Endodermal cell (in vitro differentiated cells): ENCODE measurements at regions not wholly inside any gene's neighbourhood (a gene's known extent, or its start where the extent isn't known, plus 50 kb on each side); places are given as distances from the start of the nearest gene placed in this dataset.
"Not testable (repeated sequence)": the region's sequence is repeated elsewhere in the genome, so short reads cannot be mapped to it uniquely, and the experiment has no call there.

Experiments
- DNase-seq: peaks from one replicate; pipeline ENCODE4 v3.0.0-alpha.2; 2017
- H3K27ac ChIP-seq: 2 replicates; pipeline ENCODE4 v1.5.1; 2013; ENCODE audit warnings: mild to moderate bottlenecking, low read depth, low read length, moderate library complexity
- H3K27me3 ChIP-seq: 2 replicates; pipeline ENCODE4 v1.6.1; 2013; ENCODE audit warnings: mild to moderate bottlenecking, low read length, moderate library complexity; ENCODE audit not compliant: insufficient read depth, control insufficient read depth, poor library complexity, severe bottlenecking
- H3K36me3 ChIP-seq: 2 replicates; pipeline ENCODE4 v1.7.0; 2013; ENCODE audit warnings: mild to moderate bottlenecking, low read length, moderate library complexity; ENCODE audit not compliant: control insufficient read depth, insufficient read depth
- H3K4me1 ChIP-seq: one replicate; pipeline ENCODE4 v1.7.0; 2013; ENCODE audit warnings: low read length; ENCODE audit not compliant: control insufficient read depth, insufficient read depth
- H3K4me3 ChIP-seq: 2 replicates; pipeline ENCODE4 v1.5.1; 2013; ENCODE audit warnings: mild to moderate bottlenecking, low read length, moderate library complexity
- H3K9ac ChIP-seq: 2 replicates; pipeline ENCODE4 v1.6.1; 2013; ENCODE audit warnings: mild to moderate bottlenecking, low read length, moderate library complexity; ENCODE audit not compliant: poor library complexity, severe bottlenecking; ENCODE audit errors: extremely low read depth
- H3K9me3 ChIP-seq: 2 replicates; pipeline ENCODE4 v1.6.1; 2013; ENCODE audit warnings: mild to moderate bottlenecking, low read length, moderate library complexity; ENCODE audit not compliant: control insufficient read depth
- H3K27ac Mint-ChIP-seq: 2 replicates; pipeline ENCODE4 v1.8.0; 2020; ENCODE audit warnings: mixed read lengths
- H3K27me3 Mint-ChIP-seq: 2 replicates; pipeline ENCODE4 v1.8.0; 2021; ENCODE audit warnings: mild to moderate bottlenecking, mixed read lengths; ENCODE audit not compliant: insufficient read depth
- H3K36me3 Mint-ChIP-seq: 2 replicates; pipeline ENCODE4 v1.8.0; 2020; ENCODE audit warnings: low read depth, mixed read lengths
- H3K4me1 Mint-ChIP-seq: 2 replicates; pipeline ENCODE4 v1.8.0; 2020; ENCODE audit warnings: mixed read lengths
- H3K4me3 Mint-ChIP-seq: 2 replicates; pipeline ENCODE4 v1.8.0; 2020; ENCODE audit warnings: mild to moderate bottlenecking, moderate library complexity, mixed read lengths
- H3K9me3 Mint-ChIP-seq: 2 replicates; pipeline ENCODE4 v1.8.0; 2020; ENCODE audit warnings: mild to moderate bottlenecking, mixed read lengths
- CTCF ChIP-seq: fragments of 200-600 bp; sonication (generic); conservative IDR thresholded peaks from 2 replicates; pipeline ENCODE4 v1.5.0; 2021; ENCODE audit warnings: antibody characterized with exemption, mild to moderate bottlenecking
- WGBS, 2 experiments: methylation state at CpG; one replicate each; pipeline versions ENCODE4 v1.1.5 to v1.1.7; 2013; ENCODE audit warnings: missing lambda C conversion rate in 2 of 2, mixed read lengths in 1 of 2; ENCODE audit not compliant: insufficient coverage in 1 of 2, insufficient read length in 1 of 2; 5-methylcytosine and 5-hydroxymethylcytosine counted together

DNA sequence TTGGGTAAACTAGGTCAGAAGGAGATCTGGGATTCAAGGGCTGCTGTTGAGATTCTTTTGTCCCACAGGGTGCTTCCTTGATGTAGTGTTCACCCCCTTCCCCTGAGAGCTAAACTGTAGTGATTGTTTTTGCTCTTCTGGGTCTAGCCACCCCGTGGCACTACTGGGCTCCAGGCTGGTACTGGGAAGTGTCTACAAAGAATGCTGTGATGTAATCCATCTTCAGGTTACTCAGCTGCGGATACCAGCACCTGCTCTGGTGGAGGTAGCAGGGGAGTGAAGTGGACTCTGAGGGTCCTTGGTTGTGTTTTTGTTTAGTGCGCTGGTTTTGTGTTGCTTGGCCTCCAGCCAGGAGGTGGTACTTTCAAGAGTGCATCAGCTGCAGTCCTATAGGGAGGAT lies 365.5 kb downstream of the ZNF674 start:
- 92% methylated on average over 3 of the region's 3 CpGs; no CpG with 5 or more reads in 1 of the 2 experiments for WGBS, 2 experiments
- no peak overlapping the region for H3K27ac ChIP-seq
- no peak overlapping the region for H3K4me3 Mint-ChIP-seq
- H3K9me3 ChIP-seq: peaks cover 3% of the 10 kb centered on the region
- peaks cover 66% of the 10 kb centered on the region for H3K9me3 Mint-ChIP-seq
- H3K27me3 Mint-ChIP-seq: no peaks in the 10 kb centered on the region
- H3K27ac Mint-ChIP-seq: peak overlapping the region; percentile 44
- no peak for DNase-seq
- H3K36me3 Mint-ChIP-seq: no peaks in the 10 kb centered on the region
- no peak overlapping the region for H3K4me3 ChIP-seq
- TF ChIP-seq CTCF: no peak
- H3K27me3 ChIP-seq: no peaks in the 10 kb centered on the region
- no peaks in the 10 kb centered on the region for H3K4me1 ChIP-seq
- H3K4me1 Mint-ChIP-seq: peaks cover 2% of the 10 kb centered on the region
- H3K36me3 ChIP-seq: no peaks in the 10 kb centered on the region
- no peak overlapping the region for H3K9ac ChIP-seq

- no peaks in the 10 kb centered on the region for H3K36me3 ChIP-seq
- H3K4me3 ChIP-seq: no peak overlapping the region
- WGBS, 2 experiments: 100% methylated on average over 1 of the region's 1 CpG; no CpG with 5 or more reads in 1 of the 2 experiments
- H3K27ac Mint-ChIP-seq: no peak overlapping the region
- no peaks in the 10 kb centered on the region for H3K27me3 Mint-ChIP-seq
- no peak overlapping the region for H3K9ac ChIP-seq
- TF ChIP-seq CTCF: no peak
- no peak overlapping the region for H3K4me3 Mint-ChIP-seq
- H3K27ac ChIP-seq: no peak overlapping the region
- H3K4me1 Mint-ChIP-seq: peaks cover 2% of the 10 kb centered on the region
- no peaks in the 10 kb centered on the region for H3K36me3 Mint-ChIP-seq
- no peaks in the 10 kb centered on the region for H3K27me3 ChIP-seq
- DNase-seq: no peak
- H3K9me3 Mint-ChIP-seq: peaks cover 76% of the 10 kb centered on the region
- peaks cover 3% of the 10 kb centered on the region for H3K9me3 ChIP-seq
- H3K4me1 ChIP-seq: no peaks in the 10 kb centered on the region
Measured at GRCh38 chrX:46178763-46179162, 366.5 kb downstream of the ZNF674 start.

DNA sequence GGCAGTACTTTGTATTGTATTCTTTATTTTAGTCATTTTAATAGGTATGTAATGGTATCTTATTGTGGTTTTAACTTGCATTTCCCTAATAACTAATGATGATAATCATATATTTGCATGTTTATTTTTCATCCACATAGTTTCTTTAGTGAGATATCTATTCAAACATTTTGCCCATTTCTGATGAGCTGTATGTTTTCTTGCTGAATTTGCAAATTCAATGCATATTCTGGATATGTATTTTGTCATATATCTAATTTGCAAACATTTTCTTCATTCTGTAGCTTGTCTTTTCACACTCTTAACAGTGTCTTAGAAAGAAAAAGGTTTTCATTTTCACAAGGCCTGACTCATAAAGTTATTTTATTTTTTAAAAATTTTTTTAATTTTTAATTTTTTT lies 372.1 kb downstream of the ZNF674 start:
- Mint-ChIP-seq H3K9me3 (peaks cover 73% of the 10 kb centered on the region), H3K36me3 (no peaks in the 10 kb centered on the region)
- no peaks in the 10 kb centered on the region for H3K9me3 ChIP-seq

DNA sequence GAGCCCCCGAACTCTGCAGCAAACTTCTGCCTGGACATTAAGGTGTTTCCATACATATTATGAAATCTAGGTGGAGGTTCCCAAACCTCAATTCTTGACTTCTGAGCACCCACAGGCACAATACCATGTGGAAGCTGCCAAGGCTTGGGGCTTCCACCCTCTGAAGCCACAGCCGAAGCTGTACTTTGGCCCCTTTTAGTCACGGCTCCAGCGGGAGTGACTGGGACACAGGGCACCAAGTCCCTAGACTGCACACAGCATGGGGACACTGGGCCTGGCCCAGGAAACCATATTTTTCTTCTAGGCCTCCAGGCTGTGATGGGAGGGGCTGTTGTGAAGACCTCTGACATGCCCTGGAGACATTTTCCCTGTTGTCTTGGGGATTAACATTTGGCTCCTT lies 373.8 kb downstream of the ZNF674 start:
- H3K9ac ChIP-seq: not testable (repeated sequence)

More for the DNA sequence above, 372.1 kb downstream of the ZNF674 start:
- TF ChIP-seq CTCF: no peak
- H3K4me1 Mint-ChIP-seq: peaks cover 2% of the 10 kb centered on the region
- no peak overlapping the region for H3K27ac Mint-ChIP-seq
- H3K4me3 Mint-ChIP-seq: no peak overlapping the region
- H3K27me3 Mint-ChIP-seq: no peaks in the 10 kb centered on the region
- no peak overlapping the region for H3K27ac ChIP-seq
- H3K9ac ChIP-seq: no peak overlapping the region
- H3K36me3 ChIP-seq: no peaks in the 10 kb centered on the region
- no peaks in the 10 kb centered on the region for H3K27me3 ChIP-seq
- H3K4me3 ChIP-seq: no peak overlapping the region
- DNase-seq: no peak
- H3K4me1 ChIP-seq: no peaks in the 10 kb centered on the region

More for the DNA sequence above, 373.8 kb downstream of the ZNF674 start:
- not testable (repeated sequence) for H3K36me3 Mint-ChIP-seq, H3K27me3 Mint-ChIP-seq, DNase-seq, H3K4me1 Mint-ChIP-seq, H3K27ac ChIP-seq, H3K27me3 ChIP-seq, H3K27ac Mint-ChIP-seq, H3K4me3 Mint-ChIP-seq, H3K36me3 ChIP-seq, H3K4me1 ChIP-seq, H3K9me3 ChIP-seq, H3K4me3 ChIP-seq
- peaks cover 70% of the 10 kb centered on the region for H3K9me3 Mint-ChIP-seq
- WGBS, 2 experiments: 95 to 100% methylated on average over 1 to 4 of the region's 4 CpGs
